Transverse colon (tissue), 3 donors: ENCODE measurements at regions not wholly inside any gene's neighbourhood (a gene's known extent, or its start where the extent isn't known, plus 50 kb on each side); places are given as distances from the start of the nearest gene placed in this dataset.

Experiments
- CTCF ChIP-seq, 5 experiments: fragments of 200-600 bp in 3 of 5; fragments of 450-650 bp in 2 of 5; sonication (generic) in 3 of 5; IDR thresholded peaks; 1 replicate in 2 of 5; 2 replicates in 3 of 5; pipeline ENCODE4 v1.5.1; 2016 to 2017; ENCODE audit warnings: antibody characterized with exemption in 5 of 5, inconsistent platforms in 3 of 5, mild to moderate bottlenecking in 2 of 5, moderate library complexity in 1 of 5
- EP300 ChIP-seq: sonication (generic); formaldehyde crosslinking; IDR thresholded peaks from one replicate; pipeline ENCODE4 v1.6.1; 2017; ENCODE audit warnings: antibody characterized with exemption, low read depth
- POLR2A ChIP-seq: fragments of 450-650 bp; IDR thresholded peaks from one replicate; pipeline ENCODE4 v1.6.1; 2016; ENCODE audit warnings: antibody characterized with exemption, mild to moderate bottlenecking, moderate library complexity

GRCh38 chr2:82913566-82913965 is 1545.5 kb downstream of the SUCLG1 start:
- TF ChIP-seq CTCF (IDR thresholded peaks at IDR 0.05) (no peak), EP300 (no peak), POLR2A (no peak)
